ENCODE measurements at regions not wholly inside any gene's neighbourhood (a gene's known extent, or its start where the extent isn't known, plus 50 kb on each side); places are given as distances from the start of the nearest gene placed in this dataset.
A peak's percentile ranks its signal among the peaks of the same experiment; 100 is the strongest.

- no peak for TF ChIP-seq ZNF318 (IDR thresholded peaks at IDR 0.05; ENCODE audit: borderline replicate concordance in 1 of 2, low read depth in 1 of 2)
- no peak for TF ChIP-seq KDM4B (IDR thresholded peaks at IDR 0.05; ENCODE audit: borderline replicate concordance in 2 of 2, low read depth in 1 of 2)
- no peak for TF ChIP-seq WHSC1 (IDR thresholded peaks at IDR 0.05; ENCODE audit: low read length)
- no peak for TF ChIP-seq TBP (optimal IDR thresholded peaks at IDR 0.05; ENCODE audit: low read depth, low read length)
- TF ChIP-seq TEAD4 (IDR thresholded peaks at IDR 0.05; ENCODE audit: low read length), result no peak
- no peak for TF ChIP-seq TEAD4 (CRISPR knock-in tag; IDR thresholded peaks at IDR 0.05; ENCODE audit: borderline replicate concordance)
- TF ChIP-seq CSDE1 (IDR thresholded peaks at IDR 0.05), result no peak
- peak; percentile 58 for TF ChIP-seq CEBPG (CRISPR knock-in tag; IDR thresholded peaks at IDR 0.05)
- peak; percentile 51 to 96 for TF ChIP-seq CEBPG (tag; conservative IDR thresholded peaks at IDR 0.05 in 1 of 2, IDR thresholded peaks at IDR 0.05 in 1 of 2)
- TF ChIP-seq CHCHD3 (CRISPR knock-in tag; IDR thresholded peaks at IDR 0.05), result no peak
- TF ChIP-seq MYNN (IDR thresholded peaks at IDR 0.05), result no peak
- no peak for TF ChIP-seq MYNN (CRISPR knock-in tag; IDR thresholded peaks at IDR 0.05)
- TF ChIP-seq POLR2A (conservative IDR thresholded peaks at IDR 0.05), result no peak
- TF ChIP-seq ZNF354B (CRISPR knock-in tag; IDR thresholded peaks at IDR 0.05), result no peak
- TF ChIP-seq PHTF2 (CRISPR knock-in tag; IDR thresholded peaks at IDR 0.05), result no peak
- TF ChIP-seq RFX5 (IDR thresholded peaks at IDR 0.05; ENCODE audit: low read depth, low read length), result no peak
- TF ChIP-seq NCOR1 (IDR thresholded peaks at IDR 0.05), result no peak
- no peak for TF ChIP-seq BRF2 (IDR thresholded peaks at IDR 0.05; ENCODE audit: borderline replicate concordance, insufficient read depth, insufficient read length)
- no peak for TF ChIP-seq EHMT2 (IDR thresholded peaks at IDR 0.05)
- TF ChIP-seq KDM1A (IDR thresholded peaks at IDR 0.05), result no peak
- TF ChIP-seq NCOA1 (IDR thresholded peaks at IDR 0.05; ENCODE audit: low read depth), result no peak
These were observed 66.8 kb upstream of the RFLNA start (continued) for GRCh38 chr12:124227951-124228711.
